Neutrophil (primary cell): ENCODE measurements at regions not wholly inside any gene's neighbourhood (a gene's known extent, or its start where the extent isn't known, plus 50 kb on each side); places are given as distances from the start of the nearest gene placed in this dataset.

ENCODE experiments used
- H3K27ac ChIP-seq: fragments of 200-600 bp; sonication (generic); 2 replicates; pipeline ENCODE4 v1.5.1; 2016; ENCODE audit warnings: mild to moderate bottlenecking, moderate library complexity
- H3K27me3 ChIP-seq: fragments of 200-600 bp; sonication (generic); 2 replicates; pipeline ENCODE4 v1.6.0; 2016; ENCODE audit warnings: mild to moderate bottlenecking
- H3K36me3 ChIP-seq: fragments of 200-600 bp; sonication (generic); 2 replicates; pipeline ENCODE4 v1.5.1; 2017
- H3K4me1 ChIP-seq, 2 experiments: fragments of 200-600 bp in 1 of 2; sonication (generic) in 1 of 2; 1 replicate in 1 of 2; 2 replicates in 1 of 2; pipeline versions ENCODE4 v1.5.1 to v1.6.1; 2013 to 2016; ENCODE audit warnings: low read depth in 1 of 2, low read length in 1 of 2, mild to moderate bottlenecking in 1 of 2, moderate library complexity in 1 of 2; ENCODE audit not compliant: control insufficient read depth in 1 of 2, insufficient read depth in 1 of 2
- H3K4me3 ChIP-seq, 2 experiments: fragments of 200-600 bp in 1 of 2; sonication (generic) in 1 of 2; 1 replicate in 1 of 2; 2 replicates in 1 of 2; pipeline ENCODE4 v1.5.1; 2013 to 2016; ENCODE audit warnings: low read depth in 1 of 2, low read length in 1 of 2, mild to moderate bottlenecking in 1 of 2, moderate library complexity in 1 of 2
- H3K9me3 ChIP-seq: fragments of 200-600 bp; sonication (generic); 2 replicates; pipeline ENCODE4 v1.5.1; 2016
- CTCF ChIP-seq: fragments of 200-600 bp; sonication (generic); IDR thresholded peaks from 2 replicates; pipeline ENCODE4 v1.5.1; 2016; ENCODE audit warnings: antibody characterized with exemption

GRCh38 chr7:68121655-68122054, 1125.0 kb downstream of the TYW1 start:
- Histone ChIP-seq H3K4me3 (no peak overlapping the region), H3K9me3 (no peaks in the 10 kb centered on the region), H3K27ac (no peak overlapping the region), H3K27me3 (no peaks in the 10 kb centered on the region), H3K4me1 (no peaks in the 10 kb centered on the region), H3K36me3 (no peaks in the 10 kb centered on the region)
- no peak for TF ChIP-seq CTCF

GRCh38 chr7:68122801-68123200, 1126.2 kb downstream of the TYW1 start:
- no peak for TF ChIP-seq CTCF
- H3K4me1 ChIP-seq, result no peaks in the 10 kb centered on the region
- no peaks in the 10 kb centered on the region for H3K36me3 ChIP-seq
- no peak overlapping the region for H3K27ac ChIP-seq
- no peaks in the 10 kb centered on the region for H3K27me3 ChIP-seq
- H3K9me3 ChIP-seq, result no peaks in the 10 kb centered on the region
- no peak overlapping the region for H3K4me3 ChIP-seq

GRCh38 chr7:68125168-68125567, 1128.5 kb downstream of the TYW1 start:
- Histone ChIP-seq H3K9me3 (no peaks in the 10 kb centered on the region), H3K36me3 (no peaks in the 10 kb centered on the region), H3K4me1 (no peaks in the 10 kb centered on the region), H3K27me3 (no peaks in the 10 kb centered on the region), H3K4me3 (no peak overlapping the region), H3K27ac (no peak overlapping the region)
- no peak for TF ChIP-seq CTCF

- no peak overlapping the region for H3K27ac ChIP-seq
- TF ChIP-seq CTCF, result no peak
- no peaks in the 10 kb centered on the region for H3K4me1 ChIP-seq
- H3K4me3 ChIP-seq, result no peak overlapping the region
- no peaks in the 10 kb centered on the region for H3K27me3 ChIP-seq
- no peaks in the 10 kb centered on the region for H3K36me3 ChIP-seq
- no peaks in the 10 kb centered on the region for H3K9me3 ChIP-seq
These were observed 1136.4 kb downstream of the TYW1 start for GRCh38 chr7:68133045-68133444.

GRCh38 chr7:68143345-68143744, 1146.7 kb downstream of the TYW1 start:
- H3K4me1 ChIP-seq, result no peaks in the 10 kb centered on the region
- no peak overlapping the region for H3K27ac ChIP-seq
- H3K27me3 ChIP-seq, result no peaks in the 10 kb centered on the region
- H3K36me3 ChIP-seq, result no peaks in the 10 kb centered on the region
- H3K4me3 ChIP-seq, result no peak overlapping the region
- no peaks in the 10 kb centered on the region for H3K9me3 ChIP-seq
- no peak for TF ChIP-seq CTCF

- no peaks in the 10 kb centered on the region for H3K36me3 ChIP-seq
- no peak overlapping the region for H3K4me3 ChIP-seq
- H3K4me1 ChIP-seq, result no peaks in the 10 kb centered on the region
- no peaks in the 10 kb centered on the region for H3K9me3 ChIP-seq
- H3K27ac ChIP-seq, result no peak overlapping the region
- H3K27me3 ChIP-seq, result no peaks in the 10 kb centered on the region
- no peak for TF ChIP-seq CTCF
These were observed 1150.3 kb downstream of the TYW1 start for GRCh38 chr7:68146983-68147382.
